AG09309 (cell line): ENCODE measurements at regions not wholly inside any gene's neighbourhood (a gene's known extent, or its start where the extent isn't known, plus 50 kb on each side); places are given as distances from the start of the nearest gene placed in this dataset.

ENCODE experiments used
- DNase-seq: peaks from one replicate; pipeline ENCODE4 v3.0.0-alpha.2; 2010; ENCODE audit warnings: low read depth
- H3K4me3 ChIP-seq: 2 replicates; pipeline ENCODE4 v1.5.1; 2011; ENCODE audit warnings: mild to moderate bottlenecking, low read depth, low read length, moderate library complexity; ENCODE audit not compliant: control insufficient read depth
- TF ChIP-seq, protein P1 (sequence below): IDR thresholded peaks from 2 replicates; pipeline ENCODE4 v1.5.1; 2011; ENCODE audit warnings: mild to moderate bottlenecking, low read depth, low read length, inconsistent platforms; ENCODE audit not compliant: insufficient read depth, control insufficient read depth; ENCODE audit errors: missing control alignments

- DNase-seq, result no peak
- no peak overlapping the region for H3K4me3 ChIP-seq
- TF ChIP-seq, protein P1, sequence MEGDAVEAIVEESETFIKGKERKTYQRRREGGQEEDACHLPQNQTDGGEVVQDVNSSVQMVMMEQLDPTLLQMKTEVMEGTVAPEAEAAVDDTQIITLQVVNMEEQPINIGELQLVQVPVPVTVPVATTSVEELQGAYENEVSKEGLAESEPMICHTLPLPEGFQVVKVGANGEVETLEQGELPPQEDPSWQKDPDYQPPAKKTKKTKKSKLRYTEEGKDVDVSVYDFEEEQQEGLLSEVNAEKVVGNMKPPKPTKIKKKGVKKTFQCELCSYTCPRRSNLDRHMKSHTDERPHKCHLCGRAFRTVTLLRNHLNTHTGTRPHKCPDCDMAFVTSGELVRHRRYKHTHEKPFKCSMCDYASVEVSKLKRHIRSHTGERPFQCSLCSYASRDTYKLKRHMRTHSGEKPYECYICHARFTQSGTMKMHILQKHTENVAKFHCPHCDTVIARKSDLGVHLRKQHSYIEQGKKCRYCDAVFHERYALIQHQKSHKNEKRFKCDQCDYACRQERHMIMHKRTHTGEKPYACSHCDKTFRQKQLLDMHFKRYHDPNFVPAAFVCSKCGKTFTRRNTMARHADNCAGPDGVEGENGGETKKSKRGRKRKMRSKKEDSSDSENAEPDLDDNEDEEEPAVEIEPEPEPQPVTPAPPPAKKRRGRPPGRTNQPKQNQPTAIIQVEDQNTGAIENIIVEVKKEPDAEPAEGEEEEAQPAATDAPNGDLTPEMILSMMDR, result no peak
These were observed 2231.6 kb downstream of the TP53TG3F start for GRCh38 chr16:35691057-35691456.

DNA sequence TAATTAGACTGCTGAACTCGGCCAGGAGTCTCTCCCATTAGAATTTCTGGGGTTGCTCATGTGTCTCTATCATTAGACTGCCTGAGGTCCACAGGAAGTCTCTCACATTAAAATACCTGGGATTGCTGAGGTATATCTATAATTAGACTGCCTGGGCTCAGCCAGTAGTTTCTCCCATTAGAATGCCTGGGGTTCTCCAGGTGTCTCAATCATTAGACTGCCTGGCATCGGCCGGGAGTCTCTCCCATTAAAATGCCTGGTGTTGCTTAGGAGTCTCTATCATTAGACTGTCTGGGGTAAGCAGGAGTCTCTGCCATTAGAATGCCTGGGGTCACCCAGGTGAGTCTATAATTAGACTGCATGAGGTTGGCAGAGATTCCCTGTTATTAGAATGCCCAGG, 2233.4 kb downstream of the TP53TG3F start:
- no peak for DNase-seq
- no peak overlapping the region for H3K4me3 ChIP-seq
- TF ChIP-seq, protein P1, result no peak

DNA sequence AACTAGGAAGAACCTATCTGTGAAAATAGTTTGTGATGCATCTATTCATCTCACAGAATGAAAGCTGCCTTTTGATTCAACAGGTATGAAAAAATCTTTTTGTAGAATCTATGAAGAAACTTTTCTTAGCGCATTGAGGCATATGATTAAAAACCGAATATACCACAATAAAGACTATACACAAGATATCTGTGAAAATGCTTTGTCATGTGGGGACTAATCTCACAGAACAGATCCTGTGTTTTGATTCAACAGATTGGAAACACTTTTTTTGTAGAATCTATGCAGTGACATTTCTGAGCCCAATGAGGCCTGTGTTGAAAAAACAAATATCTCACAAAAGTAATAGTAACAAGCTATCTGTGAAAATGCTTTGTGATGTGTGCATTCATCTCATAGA, 2247.5 kb downstream of the TP53TG3F start:
- TF ChIP-seq, protein P1, result no peak
- no peak for DNase-seq
- H3K4me3 ChIP-seq, result no peak overlapping the region

GRCh38 chr16:35711435-35711834, 2252.0 kb downstream of the TP53TG3F start:
- TF ChIP-seq, protein P1, result no peak
- no peak for DNase-seq
- H3K4me3 ChIP-seq, result no peak overlapping the region

DNA sequence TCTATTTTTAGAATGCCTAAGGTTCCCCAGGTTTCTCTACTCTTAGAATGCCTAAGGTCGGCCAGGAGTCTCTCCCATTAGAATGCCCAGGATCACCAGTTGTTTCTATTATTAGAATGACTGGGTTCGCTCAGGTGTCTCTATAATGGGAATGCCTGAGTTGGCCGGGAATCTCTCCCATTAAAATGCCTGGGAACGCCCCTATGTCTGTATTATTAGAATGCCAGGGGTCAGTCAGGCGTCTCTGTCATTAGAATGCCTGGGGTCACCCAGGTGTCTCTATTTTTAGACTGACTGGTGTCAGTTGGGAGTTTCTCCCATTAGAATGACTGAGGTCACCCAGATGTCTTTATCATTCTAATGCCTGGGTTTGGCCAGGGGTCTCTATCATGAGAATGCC, 2252.5 kb downstream of the TP53TG3F start:
- H3K4me3 ChIP-seq, result no peak overlapping the region
- no peak for DNase-seq
- TF ChIP-seq, protein P1, result no peak

GRCh38 chr16:35713762-35714650, 2254.6 kb downstream of the TP53TG3F start:
- TF ChIP-seq, protein P1, result no peak
- H3K4me3 ChIP-seq, result no peak overlapping the region

More at GRCh38 chr16:35713762-35714650, 2254.6 kb downstream of the TP53TG3F start:
- DNase-seq, result no peak
